C4-2B (cell line): ENCODE measurements at regions not wholly inside any gene's neighbourhood (a gene's known extent, or its start where the extent isn't known, plus 50 kb on each side); places are given as distances from the start of the nearest gene placed in this dataset.

ENCODE experiments used
- CTCF ChIP-seq: fragments of 450-650 bp; conservative IDR thresholded peaks from 2 replicates; pipeline ENCODE4 v1.5.1; 2017; ENCODE audit warnings: mild to moderate bottlenecking
- ZFX ChIP-seq: fragments of 450-650 bp; IDR thresholded peaks from 2 replicates; pipeline ENCODE4 v1.6.1; 2017

GRCh38 chr2:147164563-147164962 lies 680.3 kb upstream of the ACVR2A start:
- TF ChIP-seq CTCF (no peak), ZFX (no peak)
